IPS-18a (cell line): ENCODE measurements at regions not wholly inside any gene's neighbourhood (a gene's known extent, or its start where the extent isn't known, plus 50 kb on each side); places are given as distances from the start of the nearest gene placed in this dataset.

Experiments used
- H3K27ac ChIP-seq: one replicate; pipeline ENCODE4 v1.5.1; 2013; ENCODE audit warnings: low read length
- H3K27me3 ChIP-seq: one replicate; pipeline ENCODE4 v1.6.1; 2013; ENCODE audit warnings: mild to moderate bottlenecking, low read length; ENCODE audit not compliant: control insufficient read depth, insufficient read depth
- H3K36me3 ChIP-seq: one replicate; pipeline ENCODE4 v1.6.1; 2013; ENCODE audit warnings: low read depth, low read length; ENCODE audit not compliant: control insufficient read depth
- H3K4me1 ChIP-seq: one replicate; pipeline ENCODE4 v1.6.1; 2013; ENCODE audit warnings: low read depth, low read length; ENCODE audit not compliant: control insufficient read depth
- H3K4me3 ChIP-seq: one replicate; pipeline ENCODE4 v1.5.1; 2013; ENCODE audit warnings: low read length
- H3K9ac ChIP-seq: one replicate; pipeline ENCODE4 v1.6.1; 2013; ENCODE audit warnings: mild to moderate bottlenecking, low read length, moderate library complexity
- H3K9me3 ChIP-seq: one replicate; pipeline ENCODE4 v1.6.1; 2013; ENCODE audit warnings: low read depth, low read length; ENCODE audit not compliant: control insufficient read depth

DNA sequence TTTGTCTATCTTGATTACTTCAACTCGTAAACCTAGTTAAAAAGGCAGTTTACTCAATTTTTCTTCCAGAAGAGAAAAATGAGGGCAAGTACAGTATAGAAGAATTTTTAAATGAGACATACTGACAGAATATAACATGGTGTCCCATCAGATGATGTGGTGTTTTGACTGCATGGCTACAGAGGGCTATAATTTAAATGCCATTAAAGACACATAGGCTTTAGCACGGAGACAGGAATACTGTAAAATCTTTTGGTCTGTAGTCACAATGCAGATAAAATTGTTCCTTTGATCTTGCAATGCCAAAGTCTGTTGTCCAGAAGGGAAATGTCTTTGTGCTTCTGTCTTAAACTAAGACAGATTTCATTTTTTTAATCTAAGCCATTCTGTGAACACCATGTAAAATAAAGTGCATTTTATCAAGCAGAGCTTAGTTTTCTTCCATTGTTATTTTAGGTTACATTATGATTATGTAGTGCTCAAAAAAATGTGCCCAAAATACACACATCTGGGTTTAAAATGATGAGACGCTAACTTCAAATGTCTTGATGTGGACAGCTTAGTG lies 249.6 kb downstream of the PTPRC start:
- Histone ChIP-seq H3K27me3 (no peaks in the 10 kb centered on the region), H3K4me1 (no peaks in the 10 kb centered on the region), H3K9ac (no peak overlapping the region), H3K36me3 (no peaks in the 10 kb centered on the region), H3K27ac (no peak overlapping the region), H3K4me3 (no peak overlapping the region), H3K9me3 (no peaks in the 10 kb centered on the region)

DNA sequence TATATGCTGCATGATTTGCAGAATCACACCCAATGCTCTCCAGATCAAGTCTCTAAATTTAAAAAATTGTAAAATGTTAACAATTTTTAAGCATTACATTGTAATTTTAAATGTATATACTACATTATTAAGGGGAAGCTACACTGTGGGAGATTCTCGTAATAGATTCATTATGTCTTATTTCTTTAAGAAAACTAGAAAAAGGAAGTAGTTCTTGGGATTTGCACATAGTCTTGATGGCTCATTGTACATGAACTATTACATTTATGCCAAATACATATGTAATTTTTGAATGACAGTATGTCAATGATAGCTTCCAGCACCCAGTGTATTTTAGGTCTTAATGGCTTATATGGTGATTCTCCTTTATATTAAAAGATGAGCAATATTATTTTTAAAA lies 250.3 kb downstream of the PTPRC start:
- no peak overlapping the region for H3K27ac ChIP-seq
- no peaks in the 10 kb centered on the region for H3K36me3 ChIP-seq
- H3K27me3 ChIP-seq = no peaks in the 10 kb centered on the region
- H3K4me3 ChIP-seq = no peak overlapping the region
- no peaks in the 10 kb centered on the region for H3K9me3 ChIP-seq
- H3K4me1 ChIP-seq = no peaks in the 10 kb centered on the region
- no peak overlapping the region for H3K9ac ChIP-seq

DNA sequence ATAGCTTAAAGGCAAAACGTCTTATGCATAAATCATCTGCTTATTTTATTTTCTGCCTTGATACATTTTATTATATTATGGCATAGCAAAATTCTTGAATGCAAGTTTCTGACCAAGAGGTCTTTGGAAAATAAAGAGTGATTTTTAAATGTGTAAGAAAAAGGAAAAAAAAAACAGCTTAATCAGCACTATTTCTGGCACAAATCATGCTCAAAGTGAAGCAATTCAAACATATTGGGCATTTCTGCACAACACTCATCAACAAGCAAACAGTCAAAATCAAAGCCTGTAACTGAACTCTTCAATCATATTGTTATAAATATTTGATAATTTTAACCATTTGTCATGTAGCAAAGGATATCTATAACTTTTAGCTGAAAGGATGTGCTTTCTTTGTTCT lies 250.9 kb downstream of the PTPRC start:
- Histone ChIP-seq H3K9ac (no peak overlapping the region), H3K4me3 (no peak overlapping the region), H3K27ac (no peak overlapping the region), H3K9me3 (no peaks in the 10 kb centered on the region), H3K27me3 (no peaks in the 10 kb centered on the region), H3K4me1 (no peaks in the 10 kb centered on the region), H3K36me3 (no peaks in the 10 kb centered on the region)

DNA sequence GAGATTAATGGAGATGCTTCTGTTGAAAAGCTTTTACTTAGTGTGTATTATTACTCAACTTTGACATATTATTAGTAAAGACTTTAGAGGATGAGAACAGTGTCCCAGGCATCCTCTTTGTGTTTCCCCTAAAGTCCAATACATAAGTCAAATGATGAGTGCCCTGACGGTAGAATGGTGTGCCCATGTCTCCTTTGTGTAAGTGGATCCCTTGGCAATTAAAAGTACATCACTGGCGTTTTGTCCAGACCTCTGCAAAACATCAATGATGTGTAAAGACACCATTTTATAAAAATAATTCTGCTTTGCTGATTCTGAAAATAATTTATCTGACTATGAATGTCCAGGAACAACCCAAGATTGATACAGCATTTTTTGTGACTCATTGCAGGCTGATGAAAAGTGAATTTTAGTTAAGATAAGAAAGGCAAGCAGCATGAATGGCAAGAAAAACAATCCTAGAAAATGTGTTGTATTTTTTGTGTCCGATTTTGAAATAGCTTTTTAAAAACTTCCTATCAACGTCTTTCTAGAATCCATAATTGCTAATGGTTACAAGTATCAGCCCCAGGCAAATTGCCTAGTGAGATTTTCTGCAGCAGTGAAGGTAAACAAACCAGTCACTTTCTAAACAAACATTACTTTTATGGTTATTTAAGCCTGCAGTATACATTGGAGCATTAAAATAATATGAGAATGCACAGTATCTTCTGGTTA lies 251.5 kb downstream of the PTPRC start:
- H3K4me1 ChIP-seq = no peaks in the 10 kb centered on the region
- no peak overlapping the region for H3K4me3 ChIP-seq
- no peak overlapping the region for H3K27ac ChIP-seq
- no peaks in the 10 kb centered on the region for H3K36me3 ChIP-seq
- no peaks in the 10 kb centered on the region for H3K27me3 ChIP-seq
- no peak overlapping the region for H3K9ac ChIP-seq
- H3K9me3 ChIP-seq = no peaks in the 10 kb centered on the region

DNA sequence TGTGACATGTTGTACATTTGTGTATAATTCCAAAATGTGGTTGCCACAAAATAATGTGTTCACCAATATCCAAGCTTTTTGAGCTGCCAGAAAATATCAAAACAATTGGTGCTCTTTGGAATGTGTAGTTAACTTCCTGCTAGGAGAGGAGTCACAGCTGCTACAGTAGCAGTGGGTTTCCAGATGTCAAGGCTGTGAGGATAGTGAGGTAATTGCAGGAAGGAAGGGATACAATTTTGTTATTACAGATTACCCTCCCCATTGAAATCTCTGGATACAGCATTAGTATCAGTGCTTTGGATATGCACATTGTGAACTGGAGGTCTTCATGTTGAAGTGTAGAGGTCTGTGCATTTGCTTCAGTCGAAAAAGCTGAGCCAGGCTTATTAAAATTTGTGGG lies 253.2 kb downstream of the PTPRC start:
- Histone ChIP-seq H3K27me3 (no peaks in the 10 kb centered on the region), H3K4me1 (no peaks in the 10 kb centered on the region), H3K9me3 (no peaks in the 10 kb centered on the region), H3K9ac (no peak overlapping the region), H3K4me3 (no peak overlapping the region), H3K36me3 (no peaks in the 10 kb centered on the region), H3K27ac (no peak overlapping the region)

DNA sequence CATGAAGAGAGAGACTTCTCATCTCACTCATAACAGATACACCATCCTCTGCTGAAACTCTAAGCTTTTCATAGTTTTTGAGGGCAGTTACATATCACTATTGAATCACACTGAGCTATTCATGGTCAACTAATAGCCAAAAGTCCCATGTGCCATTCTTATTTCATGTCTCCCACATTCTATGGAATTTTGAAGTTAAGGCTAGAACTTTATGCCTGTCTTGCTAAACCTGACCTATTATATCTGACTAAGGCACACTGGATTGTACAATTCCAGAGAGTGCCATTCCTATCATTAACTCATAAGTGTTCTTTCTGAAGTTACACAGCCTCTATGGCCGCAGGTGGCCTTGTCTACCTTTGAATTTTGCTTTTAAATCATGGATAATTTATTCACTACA lies 254.3 kb downstream of the PTPRC start:
- Histone ChIP-seq H3K27me3 (no peaks in the 10 kb centered on the region), H3K4me3 (no peak overlapping the region), H3K9me3 (no peaks in the 10 kb centered on the region), H3K4me1 (no peaks in the 10 kb centered on the region), H3K9ac (no peak overlapping the region), H3K36me3 (no peaks in the 10 kb centered on the region), H3K27ac (no peak overlapping the region)

DNA sequence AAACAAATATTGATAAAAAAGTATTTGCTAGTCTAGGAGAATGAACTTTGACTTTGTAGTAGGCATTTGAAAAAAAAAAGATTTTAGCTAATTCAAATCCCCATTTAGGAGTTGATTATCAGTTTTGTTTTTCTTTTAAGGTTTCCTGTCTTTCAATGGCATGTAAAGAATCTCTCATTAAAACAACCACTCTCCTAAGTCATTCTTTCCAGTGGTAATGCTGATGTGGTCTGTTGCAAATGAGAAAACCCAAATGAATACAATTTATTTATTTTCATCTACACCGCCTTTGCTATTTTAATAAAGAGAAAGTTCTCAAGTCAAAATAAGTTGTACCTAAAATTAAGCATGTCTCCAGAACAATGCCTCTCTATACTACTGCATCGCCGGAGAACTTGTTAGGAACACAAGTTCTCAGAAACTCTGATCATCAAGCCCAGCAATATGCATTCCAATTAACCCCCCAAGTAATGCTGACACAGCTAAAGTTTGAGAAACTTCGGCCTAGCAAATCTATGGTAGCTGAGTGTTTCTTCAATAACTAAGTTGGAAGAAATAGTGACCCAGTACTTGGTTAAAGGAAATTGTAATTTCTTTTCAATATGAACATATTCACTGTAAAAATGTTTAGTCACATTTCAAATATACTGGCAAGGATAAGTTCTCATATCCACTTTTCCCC lies 255.1 kb downstream of the PTPRC start:
- Histone ChIP-seq H3K27me3 (no peaks in the 10 kb centered on the region), H3K4me1 (no peaks in the 10 kb centered on the region), H3K9me3 (no peaks in the 10 kb centered on the region), H3K9ac (no peak overlapping the region), H3K4me3 (no peak overlapping the region), H3K27ac (no peak overlapping the region), H3K36me3 (no peaks in the 10 kb centered on the region)

DNA sequence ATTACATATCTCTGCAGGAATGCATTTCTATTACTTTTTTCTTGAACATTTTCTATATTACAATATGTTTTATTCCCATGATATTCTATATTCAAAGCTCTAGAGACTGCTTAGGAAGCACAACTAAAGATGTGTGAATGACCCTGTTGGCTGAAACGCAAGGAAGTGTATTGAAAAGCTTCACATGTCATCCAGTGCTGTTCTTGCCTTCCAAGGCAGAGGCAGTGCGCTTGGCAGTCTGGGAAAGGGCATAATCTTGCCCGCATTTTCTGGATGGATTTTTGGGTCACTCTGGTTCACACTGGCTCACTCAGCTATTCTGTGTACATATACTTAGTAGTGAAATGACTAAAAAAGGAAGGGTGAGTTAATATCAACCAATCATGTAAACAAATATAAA lies 262.4 kb downstream of the PTPRC start:
- Histone ChIP-seq H3K4me1 (peaks cover 16% of the 10 kb centered on the region), H3K27me3 (no peaks in the 10 kb centered on the region), H3K9me3 (no peaks in the 10 kb centered on the region), H3K27ac (no peak overlapping the region), H3K4me3 (no peak overlapping the region), H3K36me3 (no peaks in the 10 kb centered on the region), H3K9ac (no peak overlapping the region)

DNA sequence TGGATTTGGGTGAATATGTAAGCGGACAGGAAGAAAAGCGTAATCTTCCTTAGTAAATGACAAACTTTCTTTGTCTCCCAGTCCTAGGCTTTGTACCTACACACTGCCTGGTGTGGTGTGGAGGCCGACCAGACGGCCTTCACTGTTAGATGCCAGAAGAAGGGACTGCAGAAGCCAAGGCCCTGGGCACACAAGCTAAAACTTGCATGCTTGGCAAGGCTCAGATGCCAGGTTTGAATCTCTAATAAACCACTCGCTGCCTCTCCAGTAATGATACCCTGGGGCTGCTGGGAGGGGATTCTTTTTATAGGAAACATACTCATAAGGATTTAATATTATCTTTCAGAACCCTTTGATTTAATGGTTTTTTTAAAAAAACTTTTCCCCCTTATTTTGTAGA lies 263.8 kb downstream of the PTPRC start:
- H3K4me1 ChIP-seq = peaks cover 16% of the 10 kb centered on the region
- H3K27me3 ChIP-seq = no peaks in the 10 kb centered on the region
- H3K4me3 ChIP-seq = no peak overlapping the region
- peak overlapping the region; percentile 51 for H3K9ac ChIP-seq
- H3K36me3 ChIP-seq = no peaks in the 10 kb centered on the region
- no peaks in the 10 kb centered on the region for H3K9me3 ChIP-seq
- H3K27ac ChIP-seq = peak overlapping the region; percentile 69

DNA sequence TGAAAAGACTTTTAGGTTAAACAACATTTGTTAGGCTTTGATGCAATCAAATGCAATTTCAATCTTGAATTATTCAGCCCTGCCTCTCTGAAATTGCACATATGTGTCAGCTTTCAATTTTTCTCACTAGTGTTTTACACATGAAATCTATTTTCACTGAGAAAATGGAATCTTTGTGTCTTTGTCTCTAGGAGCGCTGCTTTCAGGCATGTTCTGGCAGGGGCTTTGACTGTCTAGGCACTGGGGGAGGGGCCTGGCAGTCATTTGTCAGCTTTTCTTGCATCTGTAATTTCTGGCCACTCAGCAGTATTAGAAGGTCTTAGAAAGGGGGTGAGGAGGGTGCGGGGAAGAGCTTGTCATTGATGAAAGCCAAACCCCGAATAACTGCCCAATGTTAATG lies 264.4 kb downstream of the PTPRC start:
- Histone ChIP-seq H3K36me3 (no peaks in the 10 kb centered on the region), H3K27ac (peak overlapping the region; percentile 69), H3K9ac (peak overlapping the region; percentile 51), H3K4me1 (peaks cover 16% of the 10 kb centered on the region), H3K9me3 (no peaks in the 10 kb centered on the region), H3K27me3 (no peaks in the 10 kb centered on the region), H3K4me3 (no peak overlapping the region)

DNA sequence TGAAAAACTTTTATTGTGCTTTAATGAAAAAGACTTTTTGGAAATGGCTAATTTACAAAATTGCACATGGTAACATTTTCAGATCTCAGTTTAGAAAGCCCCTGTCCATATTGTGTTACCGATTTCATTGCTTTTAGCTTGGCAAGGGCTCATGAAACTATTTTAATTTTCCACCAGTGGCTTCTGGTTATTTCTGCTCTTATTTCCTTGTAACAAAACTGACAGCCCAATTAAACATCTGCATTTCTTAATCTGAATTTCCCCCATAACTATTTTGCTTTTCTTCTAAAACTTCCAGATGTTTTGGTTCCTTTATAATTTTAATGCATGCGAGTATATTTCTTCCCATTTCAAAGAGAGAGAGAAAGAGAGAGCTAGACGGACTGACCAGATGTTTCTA lies 264.8 kb downstream of the PTPRC start:
- H3K9ac ChIP-seq = no peak overlapping the region
- H3K36me3 ChIP-seq = no peaks in the 10 kb centered on the region
- peaks cover 16% of the 10 kb centered on the region for H3K4me1 ChIP-seq
- H3K27ac ChIP-seq = no peak overlapping the region
- no peak overlapping the region for H3K4me3 ChIP-seq
- no peaks in the 10 kb centered on the region for H3K9me3 ChIP-seq
- no peaks in the 10 kb centered on the region for H3K27me3 ChIP-seq

DNA sequence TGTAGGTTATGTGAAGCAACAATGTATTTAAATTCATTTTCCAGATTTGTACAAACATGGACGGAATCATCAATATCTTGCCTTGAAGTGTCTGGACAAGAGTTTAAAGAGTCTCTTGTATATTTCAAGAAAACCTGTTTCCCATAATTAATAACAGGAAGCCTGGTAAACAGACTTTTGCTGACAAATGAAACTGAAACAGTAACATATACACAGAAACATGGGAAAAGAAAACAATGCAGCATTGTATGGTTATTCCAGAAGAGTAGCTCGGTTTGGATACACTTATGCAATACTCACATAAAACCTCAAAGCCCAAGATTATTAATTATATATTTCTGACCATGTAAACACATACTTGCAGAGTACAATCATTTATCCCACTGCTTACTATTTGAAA lies 265.5 kb downstream of the PTPRC start:
- no peak overlapping the region for H3K9ac ChIP-seq

More for the DNA sequence above, 265.5 kb downstream of the PTPRC start:
- no peaks in the 10 kb centered on the region for H3K36me3 ChIP-seq
- no peaks in the 10 kb centered on the region for H3K27me3 ChIP-seq
- no peak overlapping the region for H3K27ac ChIP-seq
- H3K4me3 ChIP-seq = no peak overlapping the region
- peaks cover 16% of the 10 kb centered on the region for H3K4me1 ChIP-seq
- H3K9me3 ChIP-seq = no peaks in the 10 kb centered on the region
